HG03066 (cell line): ENCODE measurements at regions not wholly inside any gene's neighbourhood (a gene's known extent, or its start where the extent isn't known, plus 50 kb on each side); places are given as distances from the start of the nearest gene placed in this dataset.

Experiments
- ATAC-seq: cut with Tn5 transposase; IDR thresholded peaks from one replicate; pipeline ENCODE4 v1.9.1; 2021; ENCODE audit warnings: low read depth; ENCODE audit not compliant: unreplicated experiment

- peak; percentile 60 for ATAC-seq
These were observed 70.7 kb upstream of the E2F8 start for GRCh38 chr11:19311308-19312030.

- no peak for ATAC-seq
These were observed 66.8 kb upstream of the E2F8 start for GRCh38 chr11:19307498-19307897.

GRCh38 chr11:19306179-19306944 lies 65.6 kb upstream of the E2F8 start:
- no peak for ATAC-seq

GRCh38 chr11:19301361-19301760 lies 60.6 kb upstream of the E2F8 start:
- no peak for ATAC-seq

- ATAC-seq: no peak
These were observed 53.7 kb upstream of the E2F8 start for GRCh38 chr11:19294444-19294843.

- no peak for ATAC-seq
These were observed 50.3 kb upstream of the E2F8 start for GRCh38 chr11:19291064-19291463.
